Astrocyte of the spinal cord (primary cell): ENCODE measurements at regions not wholly inside any gene's neighbourhood (a gene's known extent, or its start where the extent isn't known, plus 50 kb on each side); places are given as distances from the start of the nearest gene placed in this dataset.

Source experiments
- DNase-seq: peaks from one replicate; pipeline ENCODE4 v3.0.0; 2011; ENCODE audit warnings: low read depth, low spot score
- H3K4me3 ChIP-seq: 2 replicates; pipeline ENCODE4 v1.5.1; 2011; ENCODE audit warnings: low read depth, mild to moderate bottlenecking, low read length, moderate library complexity
- in situ Hi-C: cut with HindIII; loops from 2 replicates; pipeline ENCODE4 v1.10.0; 2017; ENCODE audit warnings: low sequenced_read_pairs
- TF ChIP-seq, protein P1 (sequence below): IDR thresholded peaks from 2 replicates; pipeline ENCODE4 v1.5.1; 2012; ENCODE audit warnings: low read depth, mild to moderate bottlenecking, low read length, inconsistent platforms

DNA sequence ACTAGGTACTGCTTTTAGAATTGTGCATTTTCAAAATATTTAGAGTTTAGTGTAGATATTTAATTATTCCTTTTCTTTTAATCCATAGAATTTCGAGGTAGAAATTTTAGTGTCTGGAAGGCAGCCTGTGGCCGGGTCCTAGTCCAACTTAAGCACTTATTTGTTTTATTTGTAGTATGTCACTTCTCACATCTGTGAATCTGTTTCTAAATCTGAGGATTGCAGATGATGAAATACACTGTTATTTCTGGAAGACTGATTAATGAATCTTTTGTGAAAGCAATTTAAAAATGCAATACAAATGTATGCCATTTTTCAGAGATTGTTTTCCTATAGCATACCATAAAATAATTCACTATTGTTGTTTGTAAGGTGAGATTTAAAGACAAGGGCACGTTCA, 483.9 kb upstream of the TRIB2 start:
- DNase-seq, result no peak
- in situ Hi-C loops, result no loop called here
- no peak overlapping the region for H3K4me3 ChIP-seq
- TF ChIP-seq, protein P1, sequence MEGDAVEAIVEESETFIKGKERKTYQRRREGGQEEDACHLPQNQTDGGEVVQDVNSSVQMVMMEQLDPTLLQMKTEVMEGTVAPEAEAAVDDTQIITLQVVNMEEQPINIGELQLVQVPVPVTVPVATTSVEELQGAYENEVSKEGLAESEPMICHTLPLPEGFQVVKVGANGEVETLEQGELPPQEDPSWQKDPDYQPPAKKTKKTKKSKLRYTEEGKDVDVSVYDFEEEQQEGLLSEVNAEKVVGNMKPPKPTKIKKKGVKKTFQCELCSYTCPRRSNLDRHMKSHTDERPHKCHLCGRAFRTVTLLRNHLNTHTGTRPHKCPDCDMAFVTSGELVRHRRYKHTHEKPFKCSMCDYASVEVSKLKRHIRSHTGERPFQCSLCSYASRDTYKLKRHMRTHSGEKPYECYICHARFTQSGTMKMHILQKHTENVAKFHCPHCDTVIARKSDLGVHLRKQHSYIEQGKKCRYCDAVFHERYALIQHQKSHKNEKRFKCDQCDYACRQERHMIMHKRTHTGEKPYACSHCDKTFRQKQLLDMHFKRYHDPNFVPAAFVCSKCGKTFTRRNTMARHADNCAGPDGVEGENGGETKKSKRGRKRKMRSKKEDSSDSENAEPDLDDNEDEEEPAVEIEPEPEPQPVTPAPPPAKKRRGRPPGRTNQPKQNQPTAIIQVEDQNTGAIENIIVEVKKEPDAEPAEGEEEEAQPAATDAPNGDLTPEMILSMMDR, result no peak

DNA sequence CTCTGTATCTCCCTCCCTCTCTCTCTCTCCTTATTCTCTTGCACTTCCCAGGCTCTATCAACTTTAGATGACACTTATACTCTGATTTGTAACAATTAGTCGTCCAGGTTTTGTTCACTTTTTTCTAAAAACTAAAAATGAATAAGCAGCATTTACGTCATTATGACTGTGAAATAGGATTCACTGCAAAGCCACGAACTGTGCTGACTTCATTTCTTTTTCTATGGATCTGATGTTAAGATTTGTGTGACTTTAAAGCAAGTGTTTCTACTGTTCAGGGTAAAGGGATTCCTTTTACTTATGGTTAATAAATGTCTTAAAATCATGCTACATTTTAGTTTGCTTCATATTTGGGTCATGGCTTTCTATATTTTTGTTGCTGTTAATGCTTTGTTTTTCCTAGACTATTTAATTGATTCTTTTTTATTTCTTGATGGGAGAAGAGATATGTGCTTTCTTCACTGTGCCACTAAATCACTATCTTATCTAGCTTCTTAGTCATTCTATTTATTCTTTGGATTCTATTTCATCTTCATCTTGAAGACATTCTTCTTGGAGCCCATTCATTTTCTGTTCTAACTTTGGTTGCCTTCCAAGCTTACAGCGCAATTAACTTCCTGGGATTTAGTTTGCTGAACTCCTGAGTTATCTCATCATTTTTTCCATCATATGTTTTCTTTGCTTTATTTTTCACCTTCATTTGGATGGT, 480.4 kb upstream of the TRIB2 start:
- H3K4me3 ChIP-seq, result no peak overlapping the region
- in situ Hi-C loops, result no loop called here
- peak; percentile 52 for DNase-seq
- TF ChIP-seq, protein P1, result no peak

DNA sequence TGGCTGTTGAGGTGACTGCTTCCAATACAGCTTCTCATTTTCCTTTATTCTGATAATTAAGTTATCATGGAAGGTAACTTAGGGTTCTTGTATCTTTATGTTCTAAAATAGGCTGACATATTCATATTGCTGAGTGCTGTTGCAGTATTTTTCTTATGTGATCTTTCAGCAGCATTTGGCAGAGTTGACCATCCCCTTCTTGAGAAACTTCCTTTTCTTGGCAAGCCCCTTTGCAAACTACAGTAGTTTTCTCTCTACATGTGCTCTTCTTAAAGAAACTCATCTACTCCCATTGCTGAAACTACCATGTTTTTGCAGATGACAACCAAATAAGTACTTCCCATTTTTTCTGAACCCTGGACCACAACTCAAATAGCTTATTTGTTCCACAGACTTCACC, 476.5 kb upstream of the TRIB2 start:
- in situ Hi-C loops, result no loop called here
- DNase-seq, result no peak
- TF ChIP-seq, protein P1, result no peak
- no peak overlapping the region for H3K4me3 ChIP-seq

DNA sequence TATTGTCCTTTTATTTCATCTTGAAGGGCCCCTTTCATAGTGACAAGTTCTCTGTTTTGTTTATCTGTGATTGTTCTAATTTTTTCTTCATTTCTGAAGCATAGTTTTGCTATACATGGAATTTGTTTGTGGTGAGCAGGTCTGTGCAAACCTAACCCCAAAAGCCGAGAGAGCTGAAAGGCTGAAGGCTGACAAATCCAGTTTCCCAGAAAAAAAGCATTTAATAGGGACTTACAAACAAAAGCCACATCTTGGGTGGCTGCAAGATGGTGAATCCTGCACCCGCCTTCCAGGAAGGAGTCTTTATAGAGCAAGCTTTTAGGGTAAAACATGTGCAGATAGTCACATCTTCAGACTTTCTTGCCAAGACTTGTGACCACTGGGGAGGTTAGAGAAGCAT, 473.4 kb upstream of the TRIB2 start:
- in situ Hi-C loops, result no loop called here
- no peak for DNase-seq

DNA sequence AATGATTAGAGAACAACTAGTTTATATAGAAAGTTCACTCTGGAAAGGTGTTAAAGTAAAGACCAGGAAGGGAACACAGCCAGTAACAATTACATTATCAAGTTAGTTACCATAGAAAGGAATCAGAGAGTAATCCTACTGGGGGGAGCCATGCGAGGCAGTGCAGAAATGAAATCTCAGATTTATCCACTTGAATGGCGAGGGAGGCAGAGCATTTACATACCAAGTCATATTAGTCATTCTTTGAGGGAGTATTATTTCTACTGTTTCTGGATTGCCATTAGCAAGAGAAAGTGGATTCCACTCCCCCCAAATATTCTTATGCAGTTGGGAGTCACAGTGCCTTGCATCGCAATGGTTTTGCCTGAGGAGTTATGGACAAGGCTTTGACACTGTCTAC, 472.7 kb upstream of the TRIB2 start:
- in situ Hi-C loops, result no loop called here
- TF ChIP-seq, protein P1, result no peak
- peak; percentile 44 for DNase-seq
- H3K4me3 ChIP-seq, result no peak overlapping the region

More for the DNA sequence above, 473.4 kb upstream of the TRIB2 start:
- TF ChIP-seq, protein P1, result no peak
- H3K4me3 ChIP-seq, result no peak overlapping the region

DNA sequence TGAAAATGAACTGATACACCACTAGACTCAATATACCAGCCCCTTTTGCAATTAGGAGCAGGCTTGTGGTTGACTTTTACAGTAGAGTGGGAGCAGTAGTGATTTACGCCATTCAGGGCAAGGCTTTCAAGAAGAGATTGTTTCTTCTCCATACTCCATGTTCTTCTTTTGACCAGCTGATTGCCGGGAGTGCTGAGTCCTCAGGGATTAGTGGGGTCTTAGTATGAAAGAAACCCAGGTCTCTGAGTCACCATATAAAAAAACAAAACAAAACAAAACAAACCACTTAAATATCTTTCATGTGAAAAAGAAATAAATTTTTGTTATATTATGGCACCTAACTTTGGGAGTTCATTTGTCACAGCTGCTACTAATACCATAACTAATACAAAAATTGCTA, 465.6 kb upstream of the TRIB2 start:
- H3K4me3 ChIP-seq, result no peak overlapping the region
- DNase-seq, result peak; percentile 26
- TF ChIP-seq, protein P1, result no peak
- in situ Hi-C loops, result no loop called here
